Head of caudate nucleus (tissue), 42 donors: ENCODE measurements at regions not wholly inside any gene's neighbourhood (a gene's known extent, or its start where the extent isn't known, plus 50 kb on each side); places are given as distances from the start of the nearest gene placed in this dataset.

Source experiments
- DNase-seq, 42 donors: peaks; one replicate each; pipeline versions ENCODE4 v3.0.0 to v3.0.0-alpha.2; 2020 to 2021; ENCODE audit warnings: mixed read lengths in 7 of 42
- intact Hi-C: fragments of 100-400 bp; cut with DNase I; formaldehyde crosslinking; loops from one replicate; pipeline ENCODE4 v1.15.0; 2022

DNA sequence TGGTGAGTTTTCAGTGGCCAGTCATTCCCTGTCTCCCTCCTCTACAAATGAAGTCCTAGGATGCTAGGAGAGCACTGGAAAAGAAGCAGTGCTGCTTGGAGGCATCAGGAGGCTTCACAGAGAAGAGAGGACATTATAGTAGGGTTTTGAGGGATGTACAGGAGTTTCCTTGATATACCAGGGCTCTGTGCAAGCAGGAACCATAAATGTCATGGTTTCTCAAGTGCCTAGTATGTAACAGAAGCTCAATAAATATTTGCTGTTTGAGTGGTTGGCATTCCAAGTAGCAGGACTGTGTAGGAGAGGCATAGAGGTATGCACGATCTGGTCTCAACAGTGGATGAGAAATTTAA, 133.5 kb upstream of the WNT4 start:
- intact Hi-C loops: no loop called here
- DNase-seq: no peak

DNA sequence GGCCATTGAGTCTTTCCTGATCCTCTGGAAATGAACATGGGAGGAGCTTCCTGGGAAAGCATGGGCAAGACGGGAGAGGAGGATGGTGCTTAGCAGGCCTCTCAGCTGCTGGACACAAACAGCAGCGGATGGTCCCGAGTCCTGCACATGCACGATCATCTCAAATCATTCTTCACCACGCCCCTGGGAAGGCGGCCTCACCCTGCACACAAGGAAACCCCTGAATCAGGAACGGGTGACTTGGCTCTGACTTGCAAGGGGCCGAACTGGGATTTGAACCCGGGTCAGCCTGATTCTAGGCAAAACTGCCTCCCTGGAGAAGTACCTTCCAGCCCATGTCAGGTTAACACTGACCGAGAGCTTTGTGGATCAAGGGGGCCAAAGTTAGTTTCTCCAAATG, 134.8 kb upstream of the WNT4 start:
- no peak for DNase-seq
- intact Hi-C loops: no loop called here

DNA sequence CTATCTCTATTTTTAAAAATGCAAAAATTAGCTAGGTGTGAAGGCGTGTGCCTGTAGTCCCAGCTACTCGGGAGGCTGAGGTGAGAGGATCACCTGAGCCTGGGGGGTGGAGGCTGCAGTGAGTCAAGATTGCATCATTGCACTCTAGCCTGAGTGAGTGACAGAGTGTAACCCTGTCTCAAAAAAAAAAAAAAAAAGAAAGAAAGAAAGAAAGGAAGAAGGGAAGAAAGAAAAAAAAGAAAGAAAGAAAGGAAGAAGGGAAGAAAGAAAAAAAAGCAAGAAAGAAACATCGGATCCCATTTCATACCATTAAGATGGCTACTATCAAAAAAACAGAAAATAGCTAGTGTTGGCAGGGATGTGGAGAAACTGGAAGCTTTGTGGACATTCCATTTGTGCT, 136.8 kb upstream of the WNT4 start:
- DNase-seq: peak in 1 of 42 donors; percentile 5
- intact Hi-C loops: no loop called here

DNA sequence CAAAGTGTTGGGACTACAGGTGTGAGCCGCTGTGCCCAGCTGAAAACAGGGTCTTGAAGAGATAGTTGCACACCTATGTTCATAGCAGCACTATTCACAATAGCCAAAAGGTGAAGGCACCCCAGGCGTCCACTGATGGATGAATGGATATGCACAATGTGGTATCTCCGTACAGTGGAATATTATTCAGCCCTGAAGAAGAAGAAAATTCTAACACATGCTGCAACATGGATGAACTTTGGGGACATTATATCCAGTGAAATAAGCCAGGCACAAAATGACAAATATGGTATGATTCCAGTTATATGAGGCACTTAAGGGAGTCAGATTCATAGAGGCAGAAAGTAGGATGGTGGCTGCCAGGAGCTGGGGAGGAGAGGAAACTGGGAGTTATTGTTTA, 137.6 kb upstream of the WNT4 start:
- peak in 2 of 42 donors; percentile 2 to 3 for DNase-seq
- intact Hi-C loops: no loop called here

DNA sequence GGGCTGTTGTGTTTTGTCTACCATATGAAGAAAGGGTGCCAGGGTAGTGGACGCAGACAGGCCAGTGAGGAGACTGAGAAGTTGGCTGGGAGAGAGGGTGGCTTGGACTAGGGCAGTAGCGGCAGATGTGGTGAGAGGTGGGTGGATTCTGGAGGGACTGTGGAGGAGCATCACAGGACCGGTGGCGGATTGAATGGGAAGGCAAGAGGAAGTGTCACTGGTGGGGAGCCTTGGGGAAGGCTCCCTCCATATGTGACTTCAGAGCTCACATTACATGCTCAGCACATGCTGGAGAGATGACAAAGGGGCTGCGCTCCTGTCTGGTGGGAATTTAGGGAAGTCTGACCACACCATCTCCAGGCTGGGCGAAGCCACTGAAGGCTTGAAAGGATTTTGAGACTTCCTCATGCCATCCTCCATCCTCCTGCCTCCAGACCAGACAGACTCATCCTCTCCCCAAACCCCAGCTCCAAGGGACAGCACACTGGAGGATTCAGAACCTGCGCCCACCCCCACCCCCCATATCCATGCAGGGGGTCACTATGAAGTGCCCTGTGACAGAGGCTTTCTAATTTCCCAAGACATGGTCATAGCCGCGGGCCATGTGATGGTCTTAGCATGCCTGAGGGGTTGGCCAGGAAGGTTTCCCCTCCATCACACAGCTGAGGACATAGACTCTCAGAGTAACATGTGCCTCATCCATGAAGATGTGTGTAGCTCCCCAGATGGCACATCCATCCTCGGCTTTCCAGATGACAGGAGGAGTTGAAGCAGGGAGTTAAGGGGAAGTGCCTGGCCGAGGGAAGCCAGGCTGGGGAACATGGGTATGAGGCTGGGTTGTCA, 138.8 kb upstream of the WNT4 start:
- intact Hi-C loops: no loop called here
- peak in 6 of 42 donors; percentile 3 to 20 (median 12) for DNase-seq

DNA sequence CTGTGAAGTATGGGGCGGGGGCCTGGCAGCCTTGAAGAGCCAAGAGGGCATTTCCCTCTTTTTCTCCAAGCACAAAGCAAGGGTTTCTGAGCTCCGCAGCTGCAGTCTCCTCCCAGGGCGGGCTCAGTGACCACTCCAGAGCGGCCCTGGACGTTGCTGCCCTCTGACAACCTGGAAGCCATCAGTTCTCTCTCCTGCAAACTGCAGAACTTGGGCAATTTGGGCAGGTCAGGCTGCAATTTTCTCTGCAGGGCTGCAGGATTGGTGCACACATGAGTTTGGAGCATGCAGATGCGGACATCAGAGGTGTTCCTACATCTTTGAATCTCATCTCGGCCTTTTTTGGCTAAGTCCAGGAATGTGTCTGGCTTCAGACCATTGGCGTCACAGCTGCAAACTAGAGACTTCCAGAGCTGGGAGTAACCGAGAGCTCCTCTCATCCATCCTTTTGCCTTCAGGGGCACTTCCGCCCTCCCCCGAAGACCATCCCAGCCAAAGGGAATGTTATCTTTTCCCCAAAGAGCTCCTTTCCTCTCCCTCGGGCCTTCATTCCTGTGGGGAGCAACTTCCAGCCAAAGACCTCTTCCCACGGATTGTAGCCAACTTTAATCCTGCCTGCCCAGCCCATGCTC, 139.6 kb upstream of the WNT4 start:
- intact Hi-C loops: no loop called here
- DNase-seq: peak in 6 of 42 donors; percentile 5 to 30 (median 9)

DNA sequence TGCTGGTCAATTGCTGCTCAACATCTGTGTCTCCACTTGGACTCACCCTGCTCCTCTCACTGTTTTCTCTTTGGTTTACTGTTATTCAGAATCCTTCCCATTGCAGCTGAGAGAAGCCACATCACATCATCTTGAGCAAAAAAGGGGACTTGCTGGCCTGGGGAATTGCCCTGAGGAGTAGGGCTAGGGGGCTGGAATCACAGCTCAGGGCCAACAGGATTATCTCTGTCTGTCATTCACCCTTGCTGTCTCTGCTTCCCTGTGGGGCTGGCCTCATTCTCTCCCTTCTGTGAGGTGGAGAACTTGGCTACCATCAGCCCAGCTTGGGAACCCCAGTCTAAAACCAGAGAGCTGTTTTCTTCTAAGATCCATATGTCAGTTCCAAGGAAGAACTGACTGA, 140.7 kb upstream of the WNT4 start:
- intact Hi-C loops: no loop called here
- peak in 3 of 42 donors; percentile 6 to 26 (median 16) for DNase-seq

DNA sequence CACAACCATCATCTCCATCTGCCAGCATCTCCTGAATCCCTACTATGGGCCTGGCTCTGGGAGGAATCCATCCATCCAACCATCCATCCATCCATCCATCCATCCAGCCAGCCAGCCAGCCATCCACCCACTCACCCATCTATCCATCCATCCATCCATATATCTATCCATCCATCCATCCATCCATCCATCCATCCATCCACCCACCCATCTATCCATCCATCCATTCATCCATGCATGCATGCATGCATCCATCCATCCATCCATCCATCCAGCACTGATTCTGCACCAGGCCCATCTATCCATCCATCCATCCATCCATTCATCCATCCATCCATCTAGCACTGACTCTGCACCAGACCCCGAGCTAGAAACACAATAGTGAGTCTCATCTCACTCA, 141.3 kb upstream of the WNT4 start:
- DNase-seq: no peak
- intact Hi-C loops: no loop called here

DNA sequence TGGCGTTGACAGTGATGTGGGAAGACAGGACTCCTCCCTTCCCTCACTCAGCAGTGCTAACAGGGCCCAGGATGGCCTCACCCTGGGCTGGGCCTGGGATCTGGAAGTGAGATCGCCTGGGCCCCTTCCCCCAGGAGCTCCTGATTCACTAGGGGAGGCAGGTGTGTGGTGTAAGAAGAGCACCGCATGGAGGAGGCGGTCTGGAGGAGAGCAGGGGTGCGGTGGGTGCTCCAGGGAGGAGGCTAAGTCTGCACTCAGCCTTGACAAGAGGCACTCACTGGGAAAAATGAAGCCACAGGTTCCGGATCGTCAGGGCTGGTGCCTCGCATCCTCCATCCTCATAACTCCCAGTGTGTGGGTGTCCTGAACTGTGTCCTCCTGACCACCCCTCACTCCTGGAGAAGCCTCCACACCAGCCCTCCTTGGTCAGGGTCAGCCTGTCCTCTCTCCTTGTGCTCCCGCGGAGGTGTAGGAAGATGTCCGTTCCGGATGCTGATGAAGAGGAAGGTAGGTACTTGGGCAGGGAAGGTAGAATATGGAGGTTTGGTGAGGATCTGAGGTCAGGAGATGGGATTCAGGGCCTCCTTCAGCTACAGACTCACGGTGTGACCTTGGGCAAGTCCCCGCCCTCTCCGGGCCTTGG, 142.1 kb upstream of the WNT4 start:
- DNase-seq: peak in 1 of 42 donors; percentile 1
- intact Hi-C loops: no loop called here

DNA sequence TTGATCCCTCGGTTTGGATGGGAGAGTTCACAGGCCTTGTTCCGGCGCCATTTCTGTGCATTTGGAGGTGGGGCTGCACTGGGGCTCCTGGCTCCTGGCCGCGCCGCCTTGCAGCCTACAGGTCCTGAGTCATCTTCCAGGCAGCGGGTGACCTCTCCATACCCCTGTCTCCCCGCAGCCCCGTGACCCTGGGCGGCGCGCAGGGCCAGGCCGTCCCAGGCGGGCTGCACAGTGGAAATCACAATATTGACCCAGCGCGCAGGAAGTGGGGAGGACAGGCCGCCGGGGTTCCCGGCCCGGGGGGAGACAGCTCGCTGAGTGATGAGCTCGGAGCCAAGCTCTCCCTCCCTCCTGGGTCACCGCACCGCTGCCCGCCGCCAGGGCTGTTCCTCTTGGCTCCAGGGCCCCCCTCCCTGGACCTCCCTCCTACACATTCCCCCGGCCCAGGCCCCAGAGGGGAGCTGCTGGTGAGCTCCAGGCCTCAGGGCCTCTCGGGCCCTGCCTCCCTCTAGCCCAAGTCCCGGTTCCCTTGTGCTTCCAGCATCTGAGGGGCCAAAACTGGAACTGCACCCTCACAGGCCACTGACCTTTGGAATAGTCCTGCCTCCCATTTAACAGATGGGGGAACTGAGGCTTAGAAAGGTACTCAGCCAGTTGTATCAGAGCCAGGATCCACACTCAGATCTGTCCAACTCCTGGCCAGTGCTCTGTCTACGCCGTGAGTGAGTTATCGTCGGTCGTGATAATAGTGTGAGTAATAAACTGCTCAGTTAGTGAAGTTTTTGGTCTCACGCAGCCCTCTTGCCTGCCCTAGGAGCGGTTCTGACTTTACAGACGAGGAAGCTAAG, 142.9 kb upstream of the WNT4 start:
- peak in 3 of 42 donors; percentile 8 to 24 (median 10) for DNase-seq
- intact Hi-C loops: no loop called here

DNA sequence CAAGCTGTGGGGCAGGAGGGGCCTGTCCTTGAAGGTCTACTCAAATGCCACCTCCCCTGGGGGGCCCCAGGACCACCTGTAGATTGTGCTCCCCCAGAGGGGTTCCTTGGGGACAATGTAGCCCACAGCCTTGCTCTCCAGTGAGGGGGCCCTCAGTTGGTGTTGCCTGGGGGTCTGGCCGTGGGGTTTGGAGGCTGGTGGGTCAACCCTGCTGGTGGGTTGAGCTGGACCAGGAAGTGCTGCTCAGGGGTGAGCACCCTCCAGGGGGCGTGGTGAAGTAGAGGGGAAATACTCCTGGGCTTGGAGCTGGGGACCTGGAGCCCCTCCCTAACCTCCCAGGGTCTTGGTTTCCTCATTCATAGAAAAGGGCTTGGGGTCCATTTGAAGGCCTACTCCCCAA, 143.6 kb upstream of the WNT4 start:
- peak in 1 of 42 donors; percentile 28 for DNase-seq
- intact Hi-C loops: no loop called here

DNA sequence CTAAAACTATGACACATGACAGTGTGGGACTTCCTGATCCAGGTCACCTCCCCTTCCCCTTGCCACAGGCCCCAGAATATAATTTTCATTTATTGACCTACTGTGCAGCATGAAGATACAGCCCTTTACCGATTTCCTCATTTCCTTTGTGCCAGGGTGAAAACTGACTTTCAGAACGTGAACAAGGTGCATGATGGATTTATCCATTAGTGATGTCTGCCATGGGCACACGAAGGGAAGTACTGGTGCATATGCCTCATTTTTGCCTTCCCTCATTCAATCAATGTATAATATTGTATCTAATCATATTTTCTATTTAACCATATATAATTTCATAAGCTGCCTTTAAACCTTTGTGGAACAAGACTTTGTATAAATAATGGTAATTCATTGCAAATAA, 144.4 kb upstream of the WNT4 start:
- DNase-seq: no peak
- intact Hi-C loops: no loop called here

DNA sequence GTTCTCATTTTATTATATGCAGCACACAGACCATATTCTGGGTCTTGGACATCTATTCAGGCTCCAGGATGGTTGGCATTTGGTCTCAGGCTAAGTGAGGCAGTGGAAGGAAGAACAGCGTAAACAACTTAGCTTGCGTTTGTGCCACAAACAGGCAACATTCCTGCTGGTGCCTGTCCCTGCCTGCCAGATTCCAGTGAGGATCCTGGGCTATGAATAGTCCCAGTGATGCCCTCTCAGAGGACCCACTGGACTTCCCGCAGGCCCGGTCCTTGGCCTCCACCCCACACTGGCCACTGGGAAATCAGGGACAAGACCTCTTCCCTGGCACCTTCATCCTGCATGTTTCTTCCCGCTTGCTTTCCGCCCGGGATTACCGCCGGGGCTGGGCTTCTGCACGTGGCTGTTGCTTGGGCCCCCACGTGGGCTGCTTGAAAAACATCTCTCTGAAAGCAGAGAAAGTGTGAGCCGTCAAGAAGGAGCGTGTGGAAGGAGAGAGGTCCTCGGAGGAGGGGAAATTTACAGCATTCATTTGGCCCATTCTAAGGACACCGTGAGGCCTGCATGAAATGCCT, 145.1 kb upstream of the WNT4 start:
- DNase-seq: peak in 5 of 42 donors; percentile 5 to 36 (median 7)
- intact Hi-C loops: no loop called here

DNA sequence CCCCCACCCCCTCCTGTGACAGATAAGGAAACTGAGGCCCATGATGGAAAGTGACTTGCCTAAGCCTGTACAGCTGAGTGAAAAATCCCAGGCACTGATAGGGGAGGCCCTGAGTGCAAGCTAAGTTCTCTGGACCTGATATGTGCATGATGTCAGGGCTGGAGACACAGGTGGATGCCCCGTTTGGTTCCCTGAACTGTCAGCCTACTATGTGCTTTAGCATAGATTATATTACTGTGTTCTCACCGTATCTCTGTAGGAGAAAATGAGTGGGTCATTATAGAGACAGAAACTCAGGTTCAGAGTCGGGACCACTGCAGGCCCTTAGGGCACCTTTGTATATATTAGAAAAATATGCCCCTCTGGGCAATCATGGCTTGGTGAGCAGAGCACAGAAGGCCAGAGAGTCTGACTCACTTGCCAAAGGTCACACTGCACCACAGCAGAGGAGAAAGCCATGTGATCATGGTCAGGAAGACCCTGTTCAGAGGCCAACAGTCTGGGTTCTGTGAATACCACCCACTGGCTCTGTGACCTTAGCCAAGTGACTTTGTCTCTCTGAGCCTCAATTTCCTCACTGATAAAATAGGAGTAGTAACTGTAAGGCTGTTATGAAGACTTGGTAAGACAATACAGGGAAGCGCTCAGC, 145.8 kb upstream of the WNT4 start:
- DNase-seq: peak in 1 of 42 donors; percentile 9
- intact Hi-C loops: no loop called here

DNA sequence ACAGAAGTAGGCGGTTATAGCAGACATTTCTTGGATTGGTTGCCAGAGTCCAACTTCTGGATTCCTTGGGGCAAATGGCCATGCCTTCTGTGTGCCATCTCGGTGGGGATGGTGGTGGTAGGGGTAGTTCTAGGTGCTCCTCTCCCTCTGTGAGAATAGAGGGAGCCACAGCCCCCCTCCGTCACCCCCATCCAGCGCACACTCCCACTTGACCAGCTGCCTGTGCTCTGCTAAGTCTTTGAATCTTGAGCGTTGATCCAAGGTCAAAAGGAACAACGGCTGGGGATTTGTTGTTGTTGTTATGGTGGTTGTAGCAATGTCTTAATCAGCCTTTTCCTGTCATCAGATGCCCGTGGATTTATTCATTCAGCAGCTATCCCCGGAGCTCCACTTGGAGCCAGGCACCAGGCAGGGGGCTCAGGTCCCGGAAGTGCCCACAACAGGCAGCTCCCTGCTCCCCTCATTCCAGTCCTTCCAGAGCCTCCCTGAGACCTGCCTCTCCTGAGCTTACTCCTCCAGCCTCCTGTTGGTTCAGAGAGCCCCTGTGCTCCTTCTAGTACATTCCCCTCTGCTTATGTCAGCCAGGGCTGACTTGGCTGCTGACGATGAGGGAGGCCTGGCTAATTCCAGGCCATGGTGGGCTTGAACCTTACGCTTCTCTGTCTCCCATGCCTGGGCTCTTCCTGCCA, 146.6 kb upstream of the WNT4 start:
- intact Hi-C loops: no loop called here

DNA sequence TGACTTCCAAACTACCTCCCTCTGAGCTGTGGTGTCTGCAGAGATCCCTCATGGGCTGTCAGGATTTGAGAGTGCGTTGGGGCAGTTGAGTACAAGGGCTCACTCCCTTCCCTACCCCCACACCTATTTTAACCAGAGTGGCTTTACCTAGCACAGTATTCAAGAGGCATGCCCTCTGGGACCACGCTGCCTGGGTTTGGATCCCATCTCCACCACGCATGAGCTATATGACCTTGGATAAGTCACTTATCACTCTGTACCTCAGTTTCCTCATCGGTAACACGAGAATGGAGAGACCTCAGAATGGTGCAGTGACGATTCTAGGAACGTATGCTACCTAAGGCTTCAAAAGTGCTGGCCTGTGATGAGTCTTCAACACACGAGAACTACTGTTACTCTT, 147.3 kb upstream of the WNT4 start:
- intact Hi-C loops: no loop called here

More for the DNA sequence above, 146.6 kb upstream of the WNT4 start:
- DNase-seq: peak in 1 of 42 donors; percentile 9

DNA sequence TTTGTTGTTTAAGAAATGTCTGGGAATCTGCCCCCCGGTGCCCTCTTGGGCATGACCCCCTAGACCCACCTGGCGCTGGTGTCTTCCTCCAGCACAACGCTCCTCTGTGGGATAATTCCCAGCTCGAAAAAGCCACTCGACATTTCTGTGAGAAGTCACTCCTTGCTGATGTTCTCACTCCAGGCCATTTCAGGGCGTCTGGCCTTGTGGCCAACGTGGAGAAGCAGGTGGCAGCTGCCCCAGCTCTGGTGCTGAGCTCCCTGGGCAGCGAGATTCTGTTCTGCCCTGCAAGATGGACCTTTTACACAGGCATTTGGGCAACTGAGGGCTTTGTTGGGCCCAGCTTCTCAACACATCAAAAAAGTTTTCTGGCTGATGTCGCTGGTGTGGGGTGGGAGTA, 147.7 kb upstream of the WNT4 start:
- intact Hi-C loops: no loop called here
- DNase-seq: peak in 1 of 42 donors; percentile 22

More for the DNA sequence above, 147.3 kb upstream of the WNT4 start:
- peak in 1 of 42 donors; percentile 3 for DNase-seq

DNA sequence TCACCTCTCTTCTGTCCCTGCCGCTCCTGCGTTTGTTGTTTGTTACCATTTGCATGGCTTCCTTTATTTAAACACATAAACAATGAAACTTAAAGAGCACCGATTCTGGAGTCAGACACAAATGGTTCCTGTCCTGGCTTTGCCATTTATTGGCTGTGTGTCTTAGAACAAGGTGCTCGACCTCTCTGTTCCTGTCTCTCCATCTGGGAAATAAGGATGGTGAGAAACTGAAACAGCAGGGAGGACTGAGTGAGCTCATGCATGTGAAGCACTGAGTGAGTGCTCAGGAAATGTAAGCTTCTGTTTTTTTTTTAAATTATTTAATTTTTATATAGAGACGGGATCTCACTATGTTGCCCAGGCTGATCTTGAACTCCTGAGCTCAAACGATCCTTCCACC, 148.2 kb upstream of the WNT4 start:
- peak in 1 of 42 donors; percentile 3 for DNase-seq
- intact Hi-C loops: no loop called here
